Smooth muscle cell (in vitro differentiated cells): ENCODE measurements at regions not wholly inside any gene's neighbourhood (a gene's known extent, or its start where the extent isn't known, plus 50 kb on each side); places are given as distances from the start of the nearest gene placed in this dataset.

Experiments used
- DNase-seq: peaks from one replicate; lab custom pipeline; 2025; ENCODE audit not compliant: unreplicated experiment; lab: John Stamatoyannopoulos, UW
- H2AFZ ChIP-seq: fragments of 200-600 bp; sonication (generic); 2 replicates; pipeline ENCODE4 v1.6.0; 2016; ENCODE audit warnings: antibody characterized with exemption, low read depth, mild to moderate bottlenecking
- H3F3A ChIP-seq: fragments of 200-600 bp; sonication (generic); 2 replicates; pipeline ENCODE4 v1.6.0; 2017; ENCODE audit warnings: antibody characterized with exemption, low read depth
- H3K27ac ChIP-seq: fragments of 200-600 bp; sonication (generic); 2 replicates; pipeline ENCODE4 v1.5.1; 2016; ENCODE audit warnings: low read depth, mild to moderate bottlenecking
- H3K27me3 ChIP-seq: fragments of 200-600 bp; sonication (generic); 2 replicates; pipeline ENCODE4 v1.6.1; 2016; ENCODE audit warnings: low read depth, mild to moderate bottlenecking
- H3K36me3 ChIP-seq: fragments of 200-600 bp; sonication (generic); 2 replicates; pipeline ENCODE4 v1.5.1; 2016; ENCODE audit warnings: low read depth
- H3K4me1 ChIP-seq: fragments of 200-600 bp; sonication (generic); 2 replicates; pipeline ENCODE4 v1.5.1; 2016; ENCODE audit warnings: low read depth
- H3K4me2 ChIP-seq: fragments of 200-600 bp; sonication (generic); 2 replicates; pipeline ENCODE4 v1.6.0; 2016; ENCODE audit warnings: mild to moderate bottlenecking
- H3K4me3 ChIP-seq: fragments of 200-600 bp; sonication (generic); 2 replicates; pipeline ENCODE4 v1.5.1; 2016; ENCODE audit warnings: mild to moderate bottlenecking
- H3K79me2 ChIP-seq: fragments of 200-600 bp; sonication (generic); 2 replicates; pipeline ENCODE4 v1.6.0; 2016; ENCODE audit warnings: low read depth, mild to moderate bottlenecking
- H3K9ac ChIP-seq: fragments of 200-600 bp; sonication (generic); 2 replicates; pipeline ENCODE4 v1.6.0; 2016; ENCODE audit warnings: low read depth
- H3K9me3 ChIP-seq: fragments of 200-600 bp; sonication (generic); replicated peaks from 2 replicates; pipeline ENCODE4 v1.5.1; 2016; ENCODE audit warnings: low read depth
- H4K20me1 ChIP-seq: fragments of 200-600 bp; sonication (generic); 2 replicates; pipeline ENCODE4 v1.6.0; 2016; ENCODE audit warnings: low read depth
- CTCF ChIP-seq: fragments of 200-600 bp; sonication (generic); IDR thresholded peaks from 2 replicates; pipeline ENCODE4 v1.5.1; 2017; ENCODE audit warnings: borderline replicate concordance, mild to moderate bottlenecking, antibody characterized with exemption; ENCODE audit not compliant: insufficient read depth, poor library complexity, severe bottlenecking
- WGBS: methylation state at CpG from one replicate; pipeline ENCODE4 v1.1.7; 2016; ENCODE audit warnings: low lambda C conversion rate; 5-methylcytosine and 5-hydroxymethylcytosine counted together

- Histone ChIP-seq H3K9ac (no peak overlapping the region), H4K20me1 (no peaks in the 10 kb centered on the region), H3K9me3 (no peaks in the 10 kb centered on the region), H3K4me1 (no peaks in the 10 kb centered on the region), H3K4me3 (no peak overlapping the region), H3K27me3 (no peaks in the 10 kb centered on the region), H3K4me2 (no peak overlapping the region), H3K27ac (no peak overlapping the region), H3F3A (no peaks in the 10 kb centered on the region), H3K79me2 (no peaks in the 10 kb centered on the region), H2AFZ (no peak overlapping the region), H3K36me3 (no peaks in the 10 kb centered on the region)
- no peak for TF ChIP-seq CTCF
- no peak for DNase-seq
- WGBS = 96% methylated on average over 1 of the region's 1 CpG
These were observed 702.3 kb downstream of the SI start for GRCh38 chr3:164375995-164376394.

- Histone ChIP-seq H3K4me1 (no peaks in the 10 kb centered on the region), H3K27ac (no peak overlapping the region), H3F3A (no peaks in the 10 kb centered on the region), H3K4me3 (no peak overlapping the region), H3K9ac (no peak overlapping the region), H4K20me1 (no peaks in the 10 kb centered on the region), H3K4me2 (no peak overlapping the region), H2AFZ (no peak overlapping the region), H3K9me3 (no peaks in the 10 kb centered on the region), H3K36me3 (no peaks in the 10 kb centered on the region), H3K79me2 (no peaks in the 10 kb centered on the region), H3K27me3 (no peaks in the 10 kb centered on the region)
- TF ChIP-seq CTCF = no peak
- DNase-seq = no peak
- 100% methylated on average over 1 of the region's 1 CpG for WGBS
These were observed 702.8 kb downstream of the SI start for GRCh38 chr3:164375538-164375937.

- no peaks in the 10 kb centered on the region for H3K4me1 ChIP-seq
- TF ChIP-seq CTCF = no peak
- no peak overlapping the region for H3K4me3 ChIP-seq
- H3K9me3 ChIP-seq = no peaks in the 10 kb centered on the region
- no peaks in the 10 kb centered on the region for H4K20me1 ChIP-seq
- no peak overlapping the region for H3K27ac ChIP-seq
- WGBS = 88% methylated on average over 2 of the region's 2 CpGs
- no peaks in the 10 kb centered on the region for H3K36me3 ChIP-seq
- no peaks in the 10 kb centered on the region for H3K27me3 ChIP-seq
- H3F3A ChIP-seq = no peaks in the 10 kb centered on the region
- no peak overlapping the region for H3K9ac ChIP-seq
- H3K4me2 ChIP-seq = no peak overlapping the region
- H2AFZ ChIP-seq = no peak overlapping the region
- DNase-seq = no peak
- no peaks in the 10 kb centered on the region for H3K79me2 ChIP-seq
These were observed 706.6 kb downstream of the SI start for GRCh38 chr3:164371681-164372080.

GRCh38 chr3:164370970-164371369 lies 707.3 kb downstream of the SI start:
- H3F3A ChIP-seq = no peaks in the 10 kb centered on the region
- no peak for DNase-seq
- no peak overlapping the region for H2AFZ ChIP-seq
- H3K4me1 ChIP-seq = no peaks in the 10 kb centered on the region
- H3K79me2 ChIP-seq = no peaks in the 10 kb centered on the region
- WGBS = 87% methylated on average over 5 of the region's 5 CpGs
- no peak overlapping the region for H3K27ac ChIP-seq
- H3K27me3 ChIP-seq = no peaks in the 10 kb centered on the region
- no peaks in the 10 kb centered on the region for H3K9me3 ChIP-seq
- H3K4me2 ChIP-seq = no peak overlapping the region
- no peak overlapping the region for H3K9ac ChIP-seq
- no peak overlapping the region for H3K4me3 ChIP-seq
- TF ChIP-seq CTCF = no peak
- H3K36me3 ChIP-seq = no peaks in the 10 kb centered on the region
- H4K20me1 ChIP-seq = no peaks in the 10 kb centered on the region
